ENCODE measurements at regions not wholly inside any gene's neighbourhood (a gene's known extent, or its start where the extent isn't known, plus 50 kb on each side); places are given as distances from the start of the nearest gene placed in this dataset.
"Not testable (repeated sequence)": the region's sequence is repeated elsewhere in the genome, so short reads cannot be mapped to it uniquely, and the experiment has no call there.

DNA sequence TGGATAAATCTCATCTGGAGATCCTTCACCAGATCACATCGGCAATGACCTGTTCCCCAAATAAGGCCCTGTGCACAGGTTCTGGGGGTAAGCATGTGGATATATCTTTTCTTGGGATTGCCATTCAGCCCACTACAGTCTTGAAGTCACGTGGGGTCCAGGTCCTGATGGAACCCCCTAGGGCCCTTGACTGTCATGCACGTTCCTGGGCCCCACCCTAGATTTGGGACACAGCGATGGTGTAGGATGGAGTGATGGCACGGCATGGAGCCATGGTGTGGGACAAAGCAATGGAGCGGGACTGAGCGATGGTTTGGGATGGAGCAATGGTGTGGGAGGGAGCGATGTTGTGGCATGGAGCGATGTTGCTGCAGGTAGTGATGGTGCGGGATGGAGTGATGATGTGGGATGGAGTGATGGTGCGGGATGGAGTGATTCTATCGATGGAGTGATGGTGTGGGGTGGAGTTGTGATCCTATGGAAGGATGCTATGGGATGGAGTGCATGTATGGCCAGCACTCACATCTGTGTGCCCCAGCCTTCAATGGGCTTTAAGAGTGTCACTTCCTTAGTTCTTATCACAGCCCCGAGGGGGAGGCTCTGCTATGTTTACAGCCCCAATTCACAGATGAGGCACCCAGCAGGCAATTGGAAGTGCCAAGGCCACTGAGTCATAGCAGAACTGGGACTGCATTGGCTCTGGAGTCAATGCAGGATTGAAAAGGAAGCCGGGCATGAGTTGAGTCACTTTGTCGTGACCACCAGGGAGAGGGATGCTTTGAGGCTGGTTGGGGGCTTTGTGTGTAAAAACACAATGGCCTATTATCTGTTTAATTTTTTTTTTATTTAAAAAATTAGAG is 97.0 kb upstream of the C1orf174 start:
- no peak overlapping the region for H3K27ac ChIP-seq
- no peak for DNase-seq (ENCODE audit: low read depth, low spot score)
- TF ChIP-seq POLR2AphosphoS5 (IDR thresholded peaks at IDR 0.05; ENCODE audit: borderline replicate concordance, low read depth, low read length) (no peak), EZH2 (IDR thresholded peaks at IDR 0.05) (no peak), FOXP2 (optimal IDR thresholded peaks at IDR 0.05; ENCODE audit: control extremely low read depth, extremely low read length, insufficient read depth) (no peak)
- no peak overlapping the region for H3K4me3 ChIP-seq
- H3K9me3 ChIP-seq (ENCODE audit: low read depth, low read length) = no peaks in the 10 kb centered on the region
- no peak overlapping the region for H3K9ac ChIP-seq (ENCODE audit: insufficient read length)
- no peaks in the 10 kb centered on the region for H3K36me3 ChIP-seq (ENCODE audit: insufficient read depth, low read length)

GRCh38 chr1:3998086-3998485 is 98.0 kb upstream of the C1orf174 start:
- no peak for TF ChIP-seq POLR2AphosphoS5 (IDR thresholded peaks at IDR 0.05; ENCODE audit: borderline replicate concordance, low read depth, low read length)
- no peak for TF ChIP-seq FOXP2 (optimal IDR thresholded peaks at IDR 0.05; ENCODE audit: control extremely low read depth, extremely low read length, insufficient read depth)
- TF ChIP-seq EZH2 (IDR thresholded peaks at IDR 0.05) = no peak

GRCh38 chr1:3999514-3999913 is 99.4 kb upstream of the C1orf174 start:
- not testable (repeated sequence) for DNase-seq (ENCODE audit: low read depth, low spot score); H3K9ac ChIP-seq (ENCODE audit: insufficient read length); H3K4me3 ChIP-seq; H3K36me3 ChIP-seq (ENCODE audit: insufficient read depth, low read length); H3K27ac ChIP-seq; H3K9me3 ChIP-seq (ENCODE audit: low read depth, low read length)

More at GRCh38 chr1:3998086-3998485, 98.0 kb upstream of the C1orf174 start:
- DNase-seq (ENCODE audit: low read depth, low spot score) = no peak
- H3K9me3 ChIP-seq (ENCODE audit: low read depth, low read length) = no peaks in the 10 kb centered on the region
- H3K27ac ChIP-seq = no peak overlapping the region
- H3K9ac ChIP-seq (ENCODE audit: insufficient read length) = no peak overlapping the region
- H3K4me3 ChIP-seq = no peak overlapping the region
- H3K36me3 ChIP-seq (ENCODE audit: insufficient read depth, low read length) = no peaks in the 10 kb centered on the region

- Histone ChIP-seq H3K27ac (no peak overlapping the region), H3K36me3 (ENCODE audit: insufficient read depth, low read length) (no peaks in the 10 kb centered on the region), H3K4me3 (no peak overlapping the region), H3K9me3 (ENCODE audit: low read depth, low read length) (no peaks in the 10 kb centered on the region), H3K9ac (ENCODE audit: insufficient read length) (no peak overlapping the region)
- TF ChIP-seq FOXP2 (optimal IDR thresholded peaks at IDR 0.05; ENCODE audit: control extremely low read depth, extremely low read length, insufficient read depth) (no peak), EZH2 (IDR thresholded peaks at IDR 0.05) (no peak), POLR2AphosphoS5 (IDR thresholded peaks at IDR 0.05; ENCODE audit: borderline replicate concordance, low read depth, low read length) (no peak)
- no peak for DNase-seq (ENCODE audit: low read depth, low spot score)
Measured at GRCh38 chr1:3999941-4000735, 100.1 kb upstream of the C1orf174 start.

GRCh38 chr1:4000811-4001251 is 100.8 kb upstream of the C1orf174 start:
- no peaks in the 10 kb centered on the region for H3K9me3 ChIP-seq (ENCODE audit: low read depth, low read length)
- DNase-seq (ENCODE audit: low read depth, low spot score) = no peak
- no peak overlapping the region for H3K27ac ChIP-seq
- TF ChIP-seq FOXP2 (optimal IDR thresholded peaks at IDR 0.05; ENCODE audit: control extremely low read depth, extremely low read length, insufficient read depth) (no peak), EZH2 (IDR thresholded peaks at IDR 0.05) (no peak), POLR2AphosphoS5 (IDR thresholded peaks at IDR 0.05; ENCODE audit: borderline replicate concordance, low read depth, low read length) (no peak)
- H3K4me3 ChIP-seq = no peak overlapping the region
- no peaks in the 10 kb centered on the region for H3K36me3 ChIP-seq (ENCODE audit: insufficient read depth, low read length)
- H3K9ac ChIP-seq (ENCODE audit: insufficient read length) = no peak overlapping the region

DNA sequence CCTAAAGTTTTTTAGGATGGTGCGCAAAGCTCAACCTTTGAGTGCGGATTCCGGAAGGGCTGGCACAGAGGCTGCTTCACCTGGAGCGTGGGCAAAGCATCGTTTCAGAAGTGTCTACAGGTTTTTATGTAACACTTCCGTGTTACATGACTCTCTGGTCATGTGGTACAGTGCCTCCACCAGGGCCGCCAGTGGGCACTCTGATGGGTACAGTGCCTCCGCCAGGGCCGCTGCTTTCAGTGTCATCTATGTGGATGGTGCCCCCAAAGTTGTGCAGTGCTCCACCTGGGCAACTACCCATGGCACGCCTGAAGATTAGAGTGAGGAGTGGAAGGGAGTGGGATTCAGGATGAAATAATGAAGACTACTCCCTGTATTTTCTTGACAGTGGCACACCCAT is 101.4 kb upstream of the C1orf174 start:
- H3K9ac ChIP-seq (ENCODE audit: insufficient read length) = no peak overlapping the region
- H3K36me3 ChIP-seq (ENCODE audit: insufficient read depth, low read length) = no peaks in the 10 kb centered on the region
- H3K9me3 ChIP-seq (ENCODE audit: low read depth, low read length) = no peaks in the 10 kb centered on the region
- TF ChIP-seq EZH2 (IDR thresholded peaks at IDR 0.05) = no peak
- no peak overlapping the region for H3K27ac ChIP-seq
- DNase-seq (ENCODE audit: low read depth, low spot score) = no peak
- H3K4me3 ChIP-seq = no peak overlapping the region

- DNase-seq (ENCODE audit: low read depth, low spot score) = no peak
- Histone ChIP-seq H3K9ac (ENCODE audit: insufficient read length) (no peak overlapping the region), H3K27ac (no peak overlapping the region), H3K4me3 (no peak overlapping the region), H3K36me3 (ENCODE audit: insufficient read depth, low read length) (no peaks in the 10 kb centered on the region), H3K9me3 (ENCODE audit: low read depth, low read length) (no peaks in the 10 kb centered on the region)
- TF ChIP-seq POLR2AphosphoS5 (IDR thresholded peaks at IDR 0.05; ENCODE audit: borderline replicate concordance, low read depth, low read length) (no peak), EZH2 (IDR thresholded peaks at IDR 0.05) (no peak), FOXP2 (optimal IDR thresholded peaks at IDR 0.05; ENCODE audit: control extremely low read depth, extremely low read length, insufficient read depth) (no peak)
Measured at GRCh38 chr1:4002061-4002521, 102.0 kb upstream of the C1orf174 start.

DNA sequence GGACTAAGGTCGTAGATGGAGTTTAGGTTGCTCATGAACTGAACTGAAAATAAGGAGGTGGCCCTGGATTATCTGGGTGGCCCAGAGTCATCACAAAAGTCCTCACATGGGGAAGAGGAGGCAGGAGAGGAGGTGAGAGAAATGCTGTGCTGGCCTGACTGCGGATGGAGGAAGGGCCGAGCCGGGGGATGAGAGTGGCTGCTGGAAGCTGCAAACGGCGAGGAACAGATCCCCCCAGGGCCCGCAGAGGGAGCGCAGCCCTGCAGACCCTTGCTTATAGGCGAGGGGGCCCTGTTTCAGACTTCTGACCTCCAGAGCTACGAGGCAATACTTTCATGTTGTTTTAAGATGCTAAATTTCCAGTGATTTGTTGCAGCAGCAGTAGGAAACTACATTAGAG is 102.7 kb upstream of the C1orf174 start:
- H3K9ac ChIP-seq (ENCODE audit: insufficient read length) = no peak overlapping the region
- no peak overlapping the region for H3K27ac ChIP-seq
- H3K36me3 ChIP-seq (ENCODE audit: insufficient read depth, low read length) = no peaks in the 10 kb centered on the region
- no peak for TF ChIP-seq FOXP2 (optimal IDR thresholded peaks at IDR 0.05; ENCODE audit: control extremely low read depth, extremely low read length, insufficient read depth)
- TF ChIP-seq POLR2AphosphoS5 (IDR thresholded peaks at IDR 0.05; ENCODE audit: borderline replicate concordance, low read depth, low read length) = no peak
- TF ChIP-seq EZH2 (IDR thresholded peaks at IDR 0.05) = no peak
- DNase-seq (ENCODE audit: low read depth, low spot score) = no peak
- no peak overlapping the region for H3K4me3 ChIP-seq
- H3K9me3 ChIP-seq (ENCODE audit: low read depth, low read length) = no peaks in the 10 kb centered on the region
